Liver (tissue), 3 donors: ENCODE measurements at regions not wholly inside any gene's neighbourhood (a gene's known extent, or its start where the extent isn't known, plus 50 kb on each side); places are given as distances from the start of the nearest gene placed in this dataset.

ENCODE experiments used
- ATF3 ChIP-seq: IDR thresholded peaks from 2 replicates; pipeline ENCODE4 v1.6.1; 2016; ENCODE audit warnings: antibody characterized with exemption
- GABPA ChIP-seq, 2 donors: IDR thresholded peaks in 1 of 2; conservative IDR thresholded peaks in 1 of 2; 2 replicates each; pipeline ENCODE4 v1.6.1; 2016; ENCODE audit warnings: antibody characterized with exemption in 2 of 2, mild to moderate bottlenecking in 1 of 2, moderate library complexity in 1 of 2
- HNF4A ChIP-seq, 2 donors: conservative IDR thresholded peaks; 2 replicates each; pipeline ENCODE4 v1.6.1; 2016; ENCODE audit warnings: antibody characterized with exemption in 2 of 2, mild to moderate bottlenecking in 2 of 2
- RAD21 ChIP-seq, 2 donors: IDR thresholded peaks; 2 replicates each; pipeline ENCODE4 v1.6.1; 2016; ENCODE audit warnings: antibody characterized with exemption in 2 of 2, mild to moderate bottlenecking in 2 of 2
- REST ChIP-seq: IDR thresholded peaks from 2 replicates; pipeline ENCODE4 v1.6.1; 2016; ENCODE audit warnings: antibody characterized with exemption, mild to moderate bottlenecking
- RXRA ChIP-seq, 2 donors: IDR thresholded peaks; 2 replicates each; pipeline ENCODE4 v1.6.1; 2017 to 2018; ENCODE audit warnings: antibody characterized with exemption in 2 of 2, mild to moderate bottlenecking in 1 of 2
- SP1 ChIP-seq: IDR thresholded peaks from 2 replicates; pipeline ENCODE4 v1.6.1; 2018; ENCODE audit warnings: antibody characterized with exemption, mild to moderate bottlenecking
- TAF1 ChIP-seq: conservative IDR thresholded peaks from 2 replicates; pipeline ENCODE4 v1.6.1; 2016; ENCODE audit warnings: antibody characterized with exemption, mild to moderate bottlenecking
- YY1 ChIP-seq: IDR thresholded peaks from 2 replicates; pipeline ENCODE4 v1.6.1; 2016; ENCODE audit warnings: antibody characterized with exemption, mild to moderate bottlenecking
- TF ChIP-seq, protein P1 (sequence below): fragments of 150-350 bp; IDR thresholded peaks from 2 replicates; pipeline ENCODE4 v1.5.1; 2017; ENCODE audit warnings: improper control_type of control experiment, low read depth, low read length; ENCODE audit not compliant: missing input control
- TF ChIP-seq, protein P2 (sequence below): IDR thresholded peaks from 2 replicates; pipeline ENCODE4 v1.6.1; 2016; ENCODE audit warnings: antibody characterized with exemption
- donor health status: healthy.
- donor health status: healthy.

GRCh38 chr21:15526798-15527197 lies 203.0 kb upstream of the USP25 start:
- TF ChIP-seq, protein P1, sequence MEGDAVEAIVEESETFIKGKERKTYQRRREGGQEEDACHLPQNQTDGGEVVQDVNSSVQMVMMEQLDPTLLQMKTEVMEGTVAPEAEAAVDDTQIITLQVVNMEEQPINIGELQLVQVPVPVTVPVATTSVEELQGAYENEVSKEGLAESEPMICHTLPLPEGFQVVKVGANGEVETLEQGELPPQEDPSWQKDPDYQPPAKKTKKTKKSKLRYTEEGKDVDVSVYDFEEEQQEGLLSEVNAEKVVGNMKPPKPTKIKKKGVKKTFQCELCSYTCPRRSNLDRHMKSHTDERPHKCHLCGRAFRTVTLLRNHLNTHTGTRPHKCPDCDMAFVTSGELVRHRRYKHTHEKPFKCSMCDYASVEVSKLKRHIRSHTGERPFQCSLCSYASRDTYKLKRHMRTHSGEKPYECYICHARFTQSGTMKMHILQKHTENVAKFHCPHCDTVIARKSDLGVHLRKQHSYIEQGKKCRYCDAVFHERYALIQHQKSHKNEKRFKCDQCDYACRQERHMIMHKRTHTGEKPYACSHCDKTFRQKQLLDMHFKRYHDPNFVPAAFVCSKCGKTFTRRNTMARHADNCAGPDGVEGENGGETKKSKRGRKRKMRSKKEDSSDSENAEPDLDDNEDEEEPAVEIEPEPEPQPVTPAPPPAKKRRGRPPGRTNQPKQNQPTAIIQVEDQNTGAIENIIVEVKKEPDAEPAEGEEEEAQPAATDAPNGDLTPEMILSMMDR, result no peak
- TF ChIP-seq HNF4A (conservative IDR thresholded peaks at IDR 0.05), result no peak
- no peak for TF ChIP-seq YY1
- no peak for TF ChIP-seq TAF1
- no peak for TF ChIP-seq RXRA (IDR thresholded peaks at IDR 0.05)
- no peak for TF ChIP-seq REST
- TF ChIP-seq, protein P2, sequence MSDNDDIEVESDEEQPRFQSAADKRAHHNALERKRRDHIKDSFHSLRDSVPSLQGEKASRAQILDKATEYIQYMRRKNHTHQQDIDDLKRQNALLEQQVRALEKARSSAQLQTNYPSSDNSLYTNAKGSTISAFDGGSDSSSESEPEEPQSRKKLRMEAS, result no peak
- TF ChIP-seq ATF3, result no peak
- TF ChIP-seq SP1, result no peak
- TF ChIP-seq GABPA (IDR thresholded peaks at IDR 0.05 in 1 of 2, conservative IDR thresholded peaks at IDR 0.05 in 1 of 2), result no peak
- no peak for TF ChIP-seq RAD21 (IDR thresholded peaks at IDR 0.05)
